ENCODE measurements at regions not wholly inside any gene's neighbourhood (a gene's known extent, or its start where the extent isn't known, plus 50 kb on each side); places are given as distances from the start of the nearest gene placed in this dataset.

GRCh38 chr3:8450618-8451017, 51.0 kb upstream of the LMCD1 start:
- DNase-seq (ENCODE audit: low spot score), result no peak
- ChIA-PET POLR2A (ENCODE audit: low non-redundant PET) (no interaction called here), CTCF (no interaction called here)
- no peak overlapping the region for H3K4me3 ChIP-seq (ENCODE audit: low read depth, low read length, poor library complexity, severe bottlenecking)
- H3K27ac ChIP-seq (ENCODE audit: low read depth, low read length, poor library complexity, severe bottlenecking), result no peak overlapping the region
- H3K4me1 ChIP-seq (ENCODE audit: insufficient read depth, low read length, poor library complexity, severe bottlenecking), result peaks cover 4% of the 10 kb centered on the region
- no peaks in the 10 kb centered on the region for H3K36me3 ChIP-seq (ENCODE audit: insufficient read depth, low read length, poor library complexity, severe bottlenecking)
- no peaks in the 10 kb centered on the region for H3K27me3 ChIP-seq (replicated peaks; ENCODE audit: insufficient read depth, low read depth, low read length, poor library complexity)
- intact Hi-C loops (cut with micrococcal nuclease; ENCODE audit: unreplicated experiment), result no loop called here
- no peaks in the 10 kb centered on the region for H3K9me3 ChIP-seq (ENCODE audit: low read depth, low read length, poor library complexity, severe bottlenecking)
- TF ChIP-seq EZH2 (IDR thresholded peaks at IDR 0.05; ENCODE audit: borderline replicate concordance, low read depth, low read length, poor library complexity, severe bottlenecking) (no peak), CTCF (conservative IDR thresholded peaks at IDR 0.05; ENCODE audit: low read depth, low read length) (0 out of 2 replicates have a peak, but pooled peaks have one; percentile 8)
- BruUV-seq (replicated peaks), result no TSS peak

GRCh38 chr3:8451696-8452095, 49.9 kb upstream of the LMCD1 start:
- no TSS peak for BruUV-seq (replicated peaks)
- Histone ChIP-seq H3K4me1 (ENCODE audit: insufficient read depth, low read length, poor library complexity, severe bottlenecking) (peaks cover 3% of the 10 kb centered on the region), H3K27ac (ENCODE audit: low read depth, low read length, poor library complexity, severe bottlenecking) (no peak overlapping the region), H3K9me3 (ENCODE audit: low read depth, low read length, poor library complexity, severe bottlenecking) (no peaks in the 10 kb centered on the region), H3K27me3 (replicated peaks; ENCODE audit: insufficient read depth, low read depth, low read length, poor library complexity) (no peaks in the 10 kb centered on the region), H3K4me3 (ENCODE audit: low read depth, low read length, poor library complexity, severe bottlenecking) (no peak overlapping the region), H3K36me3 (ENCODE audit: insufficient read depth, low read length, poor library complexity, severe bottlenecking) (no peaks in the 10 kb centered on the region)
- intact Hi-C loops (cut with micrococcal nuclease; ENCODE audit: unreplicated experiment), result no loop called here
- TF ChIP-seq EZH2 (IDR thresholded peaks at IDR 0.05; ENCODE audit: borderline replicate concordance, low read depth, low read length, poor library complexity, severe bottlenecking) (no peak), CTCF (conservative IDR thresholded peaks at IDR 0.05; ENCODE audit: low read depth, low read length) (no peak)
- ChIA-PET POLR2A (ENCODE audit: low non-redundant PET) (no interaction called here), CTCF (no interaction called here)
- DNase-seq (ENCODE audit: low spot score), result peak; percentile 23

Measured in A673 (cell line).